Neural crest cell (in vitro differentiated cells): ENCODE measurements at regions not wholly inside any gene's neighbourhood (a gene's known extent, or its start where the extent isn't known, plus 50 kb on each side); places are given as distances from the start of the nearest gene placed in this dataset.

ENCODE experiments used
- DNase-seq: peaks from one replicate; pipeline ENCODE4 v3.0.0; 2021; ENCODE audit warnings: low read depth, mixed read lengths, low spot score
- H3K27ac Mint-ChIP-seq: one replicate; pipeline ENCODE4 v1.8.0; 2021; ENCODE audit warnings: mild to moderate bottlenecking, mixed read lengths; ENCODE audit not compliant: unreplicated experiment
- H3K27me3 Mint-ChIP-seq: 2 replicates; pipeline ENCODE4 v1.8.0; 2021; ENCODE audit warnings: low read depth, mild to moderate bottlenecking, mixed read lengths
- H3K36me3 Mint-ChIP-seq: 2 replicates; pipeline ENCODE4 v1.8.0; 2021; ENCODE audit warnings: low read depth, mild to moderate bottlenecking, mixed read lengths
- H3K4me1 Mint-ChIP-seq: 2 replicates; pipeline ENCODE4 v1.8.0; 2021; ENCODE audit warnings: mixed read lengths
- H3K4me3 Mint-ChIP-seq: one replicate; pipeline ENCODE4 v1.8.0; 2021; ENCODE audit warnings: mild to moderate bottlenecking, mixed read lengths
- H3K9me3 Mint-ChIP-seq: 2 replicates; pipeline ENCODE4 v1.8.0; 2021; ENCODE audit warnings: mixed read lengths
- TF ChIP-seq, protein P1 (sequence below): fragments of 200-600 bp; sonication (generic); conservative IDR thresholded peaks from 2 replicates; pipeline ENCODE4 v1.5.0; 2021; ENCODE audit warnings: antibody characterized with exemption, mild to moderate bottlenecking

DNA sequence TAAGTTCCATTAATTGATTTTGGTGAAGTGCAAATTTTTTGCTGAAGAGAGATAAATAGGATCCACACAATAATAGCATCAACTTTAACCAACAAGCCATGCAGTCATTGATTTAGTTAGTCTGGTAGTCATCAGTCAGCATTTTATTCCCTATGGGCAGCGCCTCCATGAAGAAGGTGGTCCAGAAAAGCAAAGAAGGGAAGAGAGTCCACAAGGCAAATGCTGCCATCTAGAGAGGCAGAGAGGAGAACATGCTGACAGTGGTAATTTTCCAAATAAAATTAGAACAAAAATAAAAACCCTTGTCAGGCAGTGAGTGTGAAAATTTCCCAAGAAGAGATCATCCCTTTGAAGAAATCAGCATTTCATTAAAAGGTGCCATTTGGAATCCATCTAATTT lies 366.7 kb upstream of the FAM241A start:
- no peak overlapping the region for H3K4me3 Mint-ChIP-seq
- H3K9me3 Mint-ChIP-seq = no peaks in the 10 kb centered on the region
- H3K36me3 Mint-ChIP-seq = no peaks in the 10 kb centered on the region
- H3K27me3 Mint-ChIP-seq = no peaks in the 10 kb centered on the region
- no peak for DNase-seq
- H3K4me1 Mint-ChIP-seq = peaks cover 5% of the 10 kb centered on the region
- no peak overlapping the region for H3K27ac Mint-ChIP-seq
- TF ChIP-seq, protein P1, sequence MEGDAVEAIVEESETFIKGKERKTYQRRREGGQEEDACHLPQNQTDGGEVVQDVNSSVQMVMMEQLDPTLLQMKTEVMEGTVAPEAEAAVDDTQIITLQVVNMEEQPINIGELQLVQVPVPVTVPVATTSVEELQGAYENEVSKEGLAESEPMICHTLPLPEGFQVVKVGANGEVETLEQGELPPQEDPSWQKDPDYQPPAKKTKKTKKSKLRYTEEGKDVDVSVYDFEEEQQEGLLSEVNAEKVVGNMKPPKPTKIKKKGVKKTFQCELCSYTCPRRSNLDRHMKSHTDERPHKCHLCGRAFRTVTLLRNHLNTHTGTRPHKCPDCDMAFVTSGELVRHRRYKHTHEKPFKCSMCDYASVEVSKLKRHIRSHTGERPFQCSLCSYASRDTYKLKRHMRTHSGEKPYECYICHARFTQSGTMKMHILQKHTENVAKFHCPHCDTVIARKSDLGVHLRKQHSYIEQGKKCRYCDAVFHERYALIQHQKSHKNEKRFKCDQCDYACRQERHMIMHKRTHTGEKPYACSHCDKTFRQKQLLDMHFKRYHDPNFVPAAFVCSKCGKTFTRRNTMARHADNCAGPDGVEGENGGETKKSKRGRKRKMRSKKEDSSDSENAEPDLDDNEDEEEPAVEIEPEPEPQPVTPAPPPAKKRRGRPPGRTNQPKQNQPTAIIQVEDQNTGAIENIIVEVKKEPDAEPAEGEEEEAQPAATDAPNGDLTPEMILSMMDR = peak; percentile 16

DNA sequence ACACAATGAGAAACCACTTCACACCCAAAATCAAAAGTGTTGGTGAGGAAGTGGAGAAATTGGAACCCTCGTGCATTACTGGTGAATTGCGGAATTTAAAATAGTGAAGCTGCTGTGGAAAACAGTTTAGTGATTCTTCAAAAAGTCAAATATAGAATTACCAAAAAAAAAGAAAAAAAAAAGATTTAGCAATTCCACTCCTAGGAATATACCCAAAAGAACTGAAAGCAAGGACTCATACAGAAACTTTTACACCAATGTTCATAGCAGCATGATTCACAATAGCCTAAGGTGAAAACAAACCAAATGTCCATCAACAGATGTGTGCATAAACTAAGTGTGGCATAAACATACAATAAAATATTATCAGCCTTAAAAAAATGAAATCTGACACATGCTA lies 364.3 kb upstream of the FAM241A start:
- Mint-ChIP-seq H3K27ac (no peak overlapping the region), H3K4me1 (no peaks in the 10 kb centered on the region), H3K27me3 (no peaks in the 10 kb centered on the region), H3K36me3 (no peaks in the 10 kb centered on the region), H3K9me3 (no peaks in the 10 kb centered on the region), H3K4me3 (no peak overlapping the region)
- TF ChIP-seq, protein P1 = no peak
- DNase-seq = no peak

DNA sequence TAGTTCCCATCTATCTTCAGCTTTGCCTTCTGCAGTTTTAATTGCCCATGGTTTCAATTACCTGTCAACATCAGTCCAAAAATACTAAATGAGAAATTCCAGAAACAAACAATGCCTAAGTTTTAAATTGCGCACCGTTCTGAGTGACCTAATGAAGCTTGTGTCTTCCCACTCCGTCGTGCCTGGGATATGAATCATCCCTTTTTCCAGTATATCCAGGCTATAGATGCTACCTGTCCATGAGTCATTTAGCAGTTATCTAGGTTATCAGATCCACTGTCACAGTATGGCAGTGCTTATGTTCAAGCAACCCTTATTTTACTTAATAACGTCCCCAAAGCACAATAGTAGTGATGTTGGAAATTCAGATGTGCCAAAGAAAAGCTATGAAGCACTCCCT lies 363.6 kb upstream of the FAM241A start:
- H3K27me3 Mint-ChIP-seq = no peaks in the 10 kb centered on the region
- H3K9me3 Mint-ChIP-seq = no peaks in the 10 kb centered on the region
- no peaks in the 10 kb centered on the region for H3K36me3 Mint-ChIP-seq
- TF ChIP-seq, protein P1 = no peak
- H3K27ac Mint-ChIP-seq = no peak overlapping the region
- no peak for DNase-seq
- no peak overlapping the region for H3K4me3 Mint-ChIP-seq
- no peaks in the 10 kb centered on the region for H3K4me1 Mint-ChIP-seq

DNA sequence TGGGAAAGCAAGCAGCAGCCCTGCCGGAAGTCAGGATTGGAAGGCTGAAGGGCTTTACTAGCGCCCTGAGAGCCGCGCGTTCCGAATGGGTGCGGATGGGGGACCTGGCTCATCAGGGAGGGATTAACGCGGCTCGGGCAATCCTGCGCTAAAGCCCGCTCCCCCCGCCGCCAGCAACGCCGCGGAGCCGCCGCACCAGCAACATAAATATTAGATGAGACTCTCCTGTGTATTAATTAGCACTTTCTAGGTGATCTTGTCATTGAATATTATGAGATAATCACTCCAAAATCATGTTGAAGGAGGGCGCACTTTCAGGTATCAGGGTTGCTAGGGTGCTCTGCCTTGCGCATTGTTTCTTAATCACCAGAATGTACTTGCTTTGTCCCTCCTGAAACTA lies 357.2 kb upstream of the FAM241A start:
- peaks cover 12% of the 10 kb centered on the region for H3K27me3 Mint-ChIP-seq
- H3K9me3 Mint-ChIP-seq = no peaks in the 10 kb centered on the region
- H3K27ac Mint-ChIP-seq = no peak overlapping the region
- H3K4me3 Mint-ChIP-seq = no peak overlapping the region
- no peak for DNase-seq
- peaks cover 11% of the 10 kb centered on the region for H3K4me1 Mint-ChIP-seq
- TF ChIP-seq, protein P1 = no peak
- H3K36me3 Mint-ChIP-seq = no peaks in the 10 kb centered on the region

DNA sequence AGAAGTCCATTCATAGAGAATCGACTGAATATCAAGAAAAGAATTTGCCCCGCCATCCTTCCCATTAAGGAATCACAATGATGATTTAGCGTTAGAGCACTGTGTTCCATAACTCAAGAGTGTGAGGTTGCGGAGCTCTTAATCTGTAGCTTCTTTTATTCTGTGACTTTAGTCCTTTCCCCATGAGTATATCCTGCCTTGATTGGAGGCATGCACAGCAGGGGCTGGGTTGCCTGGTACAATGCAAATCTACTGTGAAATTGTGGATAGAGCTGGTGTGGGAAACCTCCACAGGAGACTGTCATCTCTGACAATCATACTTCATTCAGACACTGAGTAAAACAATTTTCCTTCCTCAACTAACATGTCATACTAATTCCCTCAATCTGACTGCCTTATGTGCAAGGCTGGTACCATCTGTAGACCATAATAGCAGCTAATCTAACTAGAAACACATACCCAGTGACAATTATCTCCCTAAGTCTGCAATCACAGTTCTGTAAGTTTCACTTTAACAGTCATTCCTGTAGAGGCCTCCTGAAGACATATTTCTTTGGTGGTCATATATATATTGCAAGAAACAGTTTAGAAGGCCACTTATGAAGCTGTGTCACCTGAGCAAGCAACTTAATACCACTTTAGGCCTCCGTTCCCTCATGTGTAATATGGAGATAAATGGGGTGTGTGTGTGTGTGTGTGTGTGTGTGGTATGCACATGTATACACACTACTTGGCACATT lies 355.2 kb upstream of the FAM241A start:
- TF ChIP-seq, protein P1 = no peak
- Mint-ChIP-seq H3K4me1 (peaks cover 19% of the 10 kb centered on the region), H3K9me3 (no peaks in the 10 kb centered on the region), H3K27me3 (peaks cover 12% of the 10 kb centered on the region), H3K27ac (no peak overlapping the region), H3K4me3 (no peak overlapping the region), H3K36me3 (no peaks in the 10 kb centered on the region)
- DNase-seq = no peak
